ENCODE measurements at regions not wholly inside any gene's neighbourhood (a gene's known extent, or its start where the extent isn't known, plus 50 kb on each side); places are given as distances from the start of the nearest gene placed in this dataset.

DNA sequence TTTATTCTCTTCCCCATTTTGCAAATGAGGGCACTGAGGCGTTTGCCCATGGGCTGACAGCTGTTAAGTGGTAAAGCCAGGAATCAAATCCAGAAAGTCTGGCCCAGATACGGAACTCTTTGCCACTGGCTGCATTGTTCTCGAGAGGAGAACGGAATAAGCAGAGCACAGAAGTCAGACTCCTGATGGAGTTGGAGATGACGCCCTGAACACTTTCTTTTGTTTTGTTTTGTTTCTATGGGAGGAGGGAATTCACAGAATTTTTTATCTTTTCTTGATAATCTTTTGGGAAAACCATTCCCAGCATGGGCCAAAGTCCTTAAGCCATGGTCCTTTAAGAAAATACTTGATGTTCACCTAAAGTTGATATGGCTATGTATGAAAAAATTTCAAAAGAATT lies 322.2 kb downstream of the RDH14 start:
- TF ChIP-seq EZH2 (IDR thresholded peaks at IDR 0.05; ENCODE audit: borderline replicate concordance, low read depth, low read length, poor library complexity, severe bottlenecking), result no peak
- TF ChIP-seq, protein P1, sequence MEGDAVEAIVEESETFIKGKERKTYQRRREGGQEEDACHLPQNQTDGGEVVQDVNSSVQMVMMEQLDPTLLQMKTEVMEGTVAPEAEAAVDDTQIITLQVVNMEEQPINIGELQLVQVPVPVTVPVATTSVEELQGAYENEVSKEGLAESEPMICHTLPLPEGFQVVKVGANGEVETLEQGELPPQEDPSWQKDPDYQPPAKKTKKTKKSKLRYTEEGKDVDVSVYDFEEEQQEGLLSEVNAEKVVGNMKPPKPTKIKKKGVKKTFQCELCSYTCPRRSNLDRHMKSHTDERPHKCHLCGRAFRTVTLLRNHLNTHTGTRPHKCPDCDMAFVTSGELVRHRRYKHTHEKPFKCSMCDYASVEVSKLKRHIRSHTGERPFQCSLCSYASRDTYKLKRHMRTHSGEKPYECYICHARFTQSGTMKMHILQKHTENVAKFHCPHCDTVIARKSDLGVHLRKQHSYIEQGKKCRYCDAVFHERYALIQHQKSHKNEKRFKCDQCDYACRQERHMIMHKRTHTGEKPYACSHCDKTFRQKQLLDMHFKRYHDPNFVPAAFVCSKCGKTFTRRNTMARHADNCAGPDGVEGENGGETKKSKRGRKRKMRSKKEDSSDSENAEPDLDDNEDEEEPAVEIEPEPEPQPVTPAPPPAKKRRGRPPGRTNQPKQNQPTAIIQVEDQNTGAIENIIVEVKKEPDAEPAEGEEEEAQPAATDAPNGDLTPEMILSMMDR (conservative IDR thresholded peaks at IDR 0.05; ENCODE audit: low read depth, low read length), result no peak
- no peak overlapping the region for H3K4me3 ChIP-seq (ENCODE audit: low read depth, low read length, poor library complexity, severe bottlenecking)
- H3K4me1 ChIP-seq (ENCODE audit: insufficient read depth, low read length, poor library complexity, severe bottlenecking), result peaks cover 37% of the 10 kb centered on the region
- no TSS peak for BruUV-seq (replicated peaks)
- H3K27ac ChIP-seq (ENCODE audit: low read depth, low read length, poor library complexity, severe bottlenecking), result no peak overlapping the region
- H3K36me3 ChIP-seq (ENCODE audit: insufficient read depth, low read length, poor library complexity, severe bottlenecking), result no peaks in the 10 kb centered on the region
- no peaks in the 10 kb centered on the region for H3K9me3 ChIP-seq (ENCODE audit: low read depth, low read length, poor library complexity, severe bottlenecking)
- POLR2A ChIA-PET (ENCODE audit: low non-redundant PET), result no interaction called here
- no peaks in the 10 kb centered on the region for H3K27me3 ChIP-seq (replicated peaks; ENCODE audit: insufficient read depth, low read depth, low read length, poor library complexity)
- intact Hi-C loops (cut with micrococcal nuclease; ENCODE audit: unreplicated experiment), result no loop called here
- CTCF ChIA-PET, result no interaction called here
- DNase-seq (ENCODE audit: low spot score), result no peak

DNA sequence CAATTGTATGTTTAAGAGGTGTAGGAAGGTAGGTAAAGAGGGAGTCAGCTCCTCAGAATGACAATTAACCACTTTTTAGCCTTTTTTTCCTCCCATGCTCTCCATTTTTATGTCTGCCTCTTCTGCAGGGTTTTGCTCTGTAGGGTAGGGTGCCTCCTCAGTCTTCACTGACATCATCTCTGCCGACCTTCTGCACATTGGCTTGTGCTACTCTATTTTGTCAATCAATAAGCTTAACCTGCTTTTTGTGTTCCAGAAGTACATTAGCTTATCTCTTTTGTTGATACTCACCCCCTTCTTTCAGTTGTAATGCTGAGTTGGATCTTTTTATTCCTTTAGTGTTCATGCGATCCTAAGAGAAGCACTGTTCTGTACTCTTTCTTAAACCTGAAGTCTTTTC lies 323.2 kb downstream of the RDH14 start:
- H3K9me3 ChIP-seq (ENCODE audit: low read depth, low read length, poor library complexity, severe bottlenecking), result no peaks in the 10 kb centered on the region
- DNase-seq (ENCODE audit: low spot score), result no peak
- ChIA-PET CTCF (no interaction called here), POLR2A (ENCODE audit: low non-redundant PET) (no interaction called here)
- H3K4me1 ChIP-seq (ENCODE audit: insufficient read depth, low read length, poor library complexity, severe bottlenecking), result peaks cover 40% of the 10 kb centered on the region
- BruUV-seq (replicated peaks), result no TSS peak
- intact Hi-C loops (cut with micrococcal nuclease; ENCODE audit: unreplicated experiment), result no loop called here
- no peaks in the 10 kb centered on the region for H3K36me3 ChIP-seq (ENCODE audit: insufficient read depth, low read length, poor library complexity, severe bottlenecking)
- TF ChIP-seq, protein P1 (conservative IDR thresholded peaks at IDR 0.05; ENCODE audit: low read depth, low read length), result no peak
- TF ChIP-seq EZH2 (IDR thresholded peaks at IDR 0.05; ENCODE audit: borderline replicate concordance, low read depth, low read length, poor library complexity, severe bottlenecking), result no peak
- H3K27ac ChIP-seq (ENCODE audit: low read depth, low read length, poor library complexity, severe bottlenecking), result no peak overlapping the region
- no peak overlapping the region for H3K4me3 ChIP-seq (ENCODE audit: low read depth, low read length, poor library complexity, severe bottlenecking)
- no peaks in the 10 kb centered on the region for H3K27me3 ChIP-seq (replicated peaks; ENCODE audit: insufficient read depth, low read depth, low read length, poor library complexity)

DNA sequence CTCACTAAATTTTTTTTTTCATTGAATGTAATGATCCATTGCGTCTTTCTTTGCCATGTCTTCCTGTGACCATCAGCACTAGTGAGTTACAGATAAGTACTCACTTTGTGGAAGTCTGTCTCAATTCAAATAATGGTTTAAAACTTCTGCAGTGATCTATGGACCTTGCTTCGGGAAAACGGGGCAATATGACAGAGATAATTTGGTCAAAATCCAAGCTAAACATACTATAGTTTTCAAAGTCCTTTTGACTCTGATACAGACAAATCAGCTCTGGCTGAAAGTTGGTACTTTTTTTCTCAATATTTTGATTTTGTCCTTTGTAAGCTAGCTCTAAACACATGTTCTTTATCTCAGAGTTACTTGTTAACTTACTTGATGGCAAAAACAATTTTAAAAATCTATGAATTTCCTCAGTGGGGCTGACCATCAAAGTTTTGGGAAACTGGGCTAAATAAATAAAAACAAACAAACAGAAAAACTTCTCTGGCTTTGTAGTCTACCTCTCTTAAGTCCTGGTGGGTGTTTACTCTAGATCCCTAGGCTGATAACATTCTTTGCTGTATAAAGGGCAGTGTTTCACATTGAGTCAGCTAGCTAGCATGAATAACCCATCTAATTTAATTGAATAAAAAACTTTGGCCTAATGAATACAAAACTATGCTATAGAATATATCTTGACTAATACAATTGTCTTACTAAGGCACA lies 327.6 kb downstream of the RDH14 start:
- DNase-seq (ENCODE audit: low spot score), result no peak
- intact Hi-C loops (cut with micrococcal nuclease; ENCODE audit: unreplicated experiment), result no loop called here
- BruUV-seq (replicated peaks), result no TSS peak
- Histone ChIP-seq H3K36me3 (ENCODE audit: insufficient read depth, low read length, poor library complexity, severe bottlenecking) (no peaks in the 10 kb centered on the region), H3K4me3 (ENCODE audit: low read depth, low read length, poor library complexity, severe bottlenecking) (no peak overlapping the region), H3K27me3 (replicated peaks; ENCODE audit: insufficient read depth, low read depth, low read length, poor library complexity) (no peaks in the 10 kb centered on the region), H3K4me1 (ENCODE audit: insufficient read depth, low read length, poor library complexity, severe bottlenecking) (peaks cover 21% of the 10 kb centered on the region), H3K27ac (ENCODE audit: low read depth, low read length, poor library complexity, severe bottlenecking) (no peak overlapping the region), H3K9me3 (ENCODE audit: low read depth, low read length, poor library complexity, severe bottlenecking) (no peaks in the 10 kb centered on the region)
- no peak for TF ChIP-seq EZH2 (IDR thresholded peaks at IDR 0.05; ENCODE audit: borderline replicate concordance, low read depth, low read length, poor library complexity, severe bottlenecking)
- TF ChIP-seq, protein P1 (conservative IDR thresholded peaks at IDR 0.05; ENCODE audit: low read depth, low read length), result no peak
- CTCF ChIA-PET, result no interaction called here
- POLR2A ChIA-PET (ENCODE audit: low non-redundant PET), result no interaction called here

Data from A673 (cell line).